Muscle of leg (tissue), 3 donors: ENCODE measurements at regions not wholly inside any gene's neighbourhood (a gene's known extent, or its start where the extent isn't known, plus 50 kb on each side); places are given as distances from the start of the nearest gene placed in this dataset.
A peak's percentile ranks its signal among the peaks of the same experiment; 100 is the strongest.

ENCODE experiments used
- DNase-seq: peaks from one replicate; pipeline ENCODE4 v3.0.0; 2013
- H3K27ac ChIP-seq: one replicate; pipeline ENCODE4 v1.5.1; 2013; ENCODE audit warnings: mild to moderate bottlenecking, low read length, control low read depth
- H3K27me3 ChIP-seq: one replicate; pipeline ENCODE4 v1.6.1; 2013; ENCODE audit warnings: low read length; ENCODE audit not compliant: control insufficient read depth, insufficient read depth
- H3K36me3 ChIP-seq: one replicate; pipeline ENCODE4 v1.6.1; 2013; ENCODE audit warnings: low read length; ENCODE audit not compliant: control insufficient read depth, insufficient read depth
- H3K4me1 ChIP-seq: one replicate; pipeline ENCODE4 v1.6.1; 2013; ENCODE audit warnings: low read length; ENCODE audit not compliant: control insufficient read depth, insufficient read depth
- H3K4me3 ChIP-seq: one replicate; pipeline ENCODE4 v1.5.1; 2013; ENCODE audit warnings: low read length, control low read depth
- H3K9me3 ChIP-seq: replicated peaks from 2 replicates; pipeline ENCODE4 v1.6.1; 2013; ENCODE audit warnings: low read depth, low read length; ENCODE audit not compliant: control insufficient read depth
- WGBS: methylation state at CpG from one replicate; pipeline ENCODE4 v1.1.5; 2013; ENCODE audit warnings: missing lambda C conversion rate; ENCODE audit not compliant: insufficient coverage; 5-methylcytosine and 5-hydroxymethylcytosine counted together

DNA sequence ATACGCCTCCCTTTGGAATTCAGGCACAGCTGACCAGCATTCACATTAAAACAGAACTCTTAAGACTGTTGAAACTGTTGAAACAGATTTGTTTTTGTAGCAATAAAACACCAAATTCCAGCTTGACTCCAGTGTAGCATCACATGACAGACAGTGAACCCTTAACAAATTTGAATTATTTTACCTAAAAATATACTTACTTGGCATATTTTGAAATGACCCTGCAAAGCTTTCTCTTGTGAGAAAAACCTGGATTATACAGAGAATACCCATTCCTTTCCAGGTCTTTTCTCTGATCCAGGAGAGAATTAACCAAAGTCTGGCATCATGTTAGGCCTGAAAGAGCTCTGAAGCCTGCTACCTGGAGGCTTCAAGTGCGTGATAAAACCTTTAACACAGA lies 410.3 kb downstream of the FOXG1 start:
- Histone ChIP-seq H3K4me1 (no peaks in the 10 kb centered on the region), H3K9me3 (no peaks in the 10 kb centered on the region), H3K27ac (no peak overlapping the region), H3K36me3 (no peaks in the 10 kb centered on the region), H3K4me3 (no peak overlapping the region), H3K27me3 (no peaks in the 10 kb centered on the region)
- 80% methylated on average over 1 of the region's 2 CpGs for WGBS
- no peak for DNase-seq

DNA sequence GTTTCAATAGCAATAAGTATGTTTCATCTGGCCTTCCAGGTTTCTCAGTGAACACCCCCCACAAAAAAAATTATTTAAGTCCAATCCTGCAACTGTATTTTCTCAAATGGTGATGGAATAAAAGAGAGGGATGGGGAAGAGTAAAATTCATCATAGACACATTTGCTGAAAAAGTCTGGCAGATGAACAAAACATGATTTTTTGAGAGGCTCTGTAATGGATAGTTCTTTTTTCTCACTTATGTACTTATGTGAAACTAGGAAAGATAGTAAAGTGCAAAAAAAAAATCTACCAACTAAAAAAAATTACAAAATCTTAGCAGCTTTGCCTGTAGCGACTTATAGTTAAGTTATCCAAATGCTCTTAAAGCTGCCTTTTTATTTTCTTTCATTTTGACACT lies 412.4 kb downstream of the FOXG1 start:
- H3K9me3 ChIP-seq: no peaks in the 10 kb centered on the region
- no peaks in the 10 kb centered on the region for H3K4me1 ChIP-seq
- H3K27me3 ChIP-seq: no peaks in the 10 kb centered on the region
- no peaks in the 10 kb centered on the region for H3K36me3 ChIP-seq
- WGBS: no CpG with 5 or more reads among the region's 1 CpG
- DNase-seq: peak; percentile 4
- no peak overlapping the region for H3K27ac ChIP-seq
- no peak overlapping the region for H3K4me3 ChIP-seq

DNA sequence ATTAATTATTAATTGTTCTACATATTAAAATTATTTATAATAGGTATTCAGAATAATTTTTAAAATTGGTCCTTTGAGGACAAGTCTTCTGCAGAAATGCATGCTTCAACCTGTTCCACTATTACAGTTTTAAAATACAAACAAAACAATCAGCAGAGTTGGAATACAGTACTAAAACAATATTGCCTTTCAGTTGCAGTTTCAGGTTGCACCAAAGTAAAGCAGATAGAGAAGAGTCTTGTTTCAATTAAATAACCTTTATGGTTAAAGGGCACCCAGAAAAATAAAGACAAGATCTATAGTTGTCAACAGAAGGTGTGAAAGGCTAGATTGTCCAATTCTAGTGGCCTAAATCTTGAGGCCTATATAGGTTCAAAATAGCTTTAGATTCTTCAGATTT lies 424.5 kb downstream of the FOXG1 start:
- Histone ChIP-seq H3K27ac (no peak overlapping the region), H3K4me1 (no peaks in the 10 kb centered on the region), H3K4me3 (no peak overlapping the region), H3K27me3 (no peaks in the 10 kb centered on the region), H3K9me3 (no peaks in the 10 kb centered on the region), H3K36me3 (no peaks in the 10 kb centered on the region)
- DNase-seq: no peak

DNA sequence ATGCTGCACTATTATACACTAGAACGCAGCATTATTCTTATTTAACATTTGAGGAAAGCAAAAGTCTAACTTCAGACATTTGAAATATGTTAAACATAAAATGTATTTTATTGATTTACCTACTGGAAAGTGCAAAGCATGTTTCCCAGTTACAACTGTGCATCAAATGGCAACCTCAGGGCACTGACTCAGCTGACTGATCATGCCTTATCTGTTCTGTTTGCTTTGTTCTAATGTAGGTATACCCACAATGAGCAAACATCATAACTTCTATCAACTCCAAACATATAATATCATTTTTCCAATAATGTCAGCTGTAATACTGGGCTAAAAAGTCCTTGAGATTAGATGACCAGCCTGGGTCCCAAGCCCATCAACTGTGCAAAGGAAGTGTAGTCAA lies 431.0 kb downstream of the FOXG1 start:
- no CpG with 5 or more reads among the region's 1 CpG for WGBS

GRCh38 chr14:29205658-29206057 lies 439.1 kb downstream of the FOXG1 start:
- no peak for DNase-seq
- H3K4me3 ChIP-seq: no peak overlapping the region
- WGBS: no CpG with 5 or more reads among the region's 2 CpGs
- no peaks in the 10 kb centered on the region for H3K4me1 ChIP-seq
- no peak overlapping the region for H3K27ac ChIP-seq
- no peaks in the 10 kb centered on the region for H3K36me3 ChIP-seq
- no peaks in the 10 kb centered on the region for H3K9me3 ChIP-seq
- H3K27me3 ChIP-seq: no peaks in the 10 kb centered on the region

More for the DNA sequence above, 431.0 kb downstream of the FOXG1 start:
- Histone ChIP-seq H3K36me3 (no peaks in the 10 kb centered on the region), H3K9me3 (no peaks in the 10 kb centered on the region), H3K27ac (no peak overlapping the region), H3K27me3 (no peaks in the 10 kb centered on the region), H3K4me1 (no peaks in the 10 kb centered on the region), H3K4me3 (no peak overlapping the region)
- DNase-seq: no peak

GRCh38 chr14:29215853-29216252 lies 449.3 kb downstream of the FOXG1 start:
- Histone ChIP-seq H3K9me3 (no peaks in the 10 kb centered on the region), H3K4me3 (no peak overlapping the region), H3K4me1 (no peaks in the 10 kb centered on the region), H3K27ac (no peak overlapping the region), H3K36me3 (no peaks in the 10 kb centered on the region), H3K27me3 (no peaks in the 10 kb centered on the region)
- no CpG with 5 or more reads among the region's 3 CpGs for WGBS
- no peak for DNase-seq

DNA sequence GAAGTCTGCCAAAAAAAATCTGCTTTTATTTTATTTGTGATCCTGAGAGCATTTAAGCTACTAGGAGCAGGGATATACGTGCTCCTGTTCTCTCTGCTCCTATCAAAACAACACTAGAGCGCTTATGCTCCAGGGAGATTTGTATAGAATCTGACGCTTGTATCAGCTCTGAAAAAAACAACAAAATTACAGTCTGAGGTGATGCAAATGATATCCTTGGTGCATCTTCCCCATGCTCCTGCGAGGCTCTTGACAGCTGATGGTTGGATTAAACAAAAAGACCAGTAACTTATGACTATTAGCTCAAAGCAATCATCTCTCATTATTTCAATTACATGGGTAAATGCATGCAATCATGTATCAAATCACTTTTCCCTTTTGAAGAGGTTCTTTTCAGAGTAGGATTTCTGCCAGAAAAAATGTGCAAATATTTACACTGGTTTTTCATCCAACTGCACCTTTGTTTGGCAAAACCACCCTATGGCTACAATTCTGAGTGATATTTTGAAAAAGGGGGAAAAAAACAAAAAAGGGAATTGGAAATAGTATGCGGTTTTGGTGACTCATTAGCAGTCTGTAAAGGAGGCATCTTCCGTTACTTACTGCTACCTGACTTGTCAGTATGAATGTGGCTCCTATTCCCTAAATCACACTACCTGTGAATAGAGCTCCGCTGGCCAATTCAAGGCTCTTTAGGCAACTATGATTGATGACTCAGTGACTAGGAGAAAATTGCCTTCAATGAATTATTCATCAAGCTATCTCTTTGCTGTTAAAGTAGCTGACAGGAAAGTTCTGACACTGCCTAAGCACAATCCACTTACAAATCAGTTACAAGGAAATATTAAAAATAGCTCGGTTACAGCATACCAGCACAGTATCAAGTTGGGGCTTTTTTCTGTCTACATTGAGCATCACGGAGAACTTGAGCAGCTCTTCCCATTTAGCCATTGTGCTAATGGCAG lies 450.0 kb downstream of the FOXG1 start:
- no peak overlapping the region for H3K4me3 ChIP-seq
- H3K36me3 ChIP-seq: no peaks in the 10 kb centered on the region
- no peaks in the 10 kb centered on the region for H3K27me3 ChIP-seq
- no peak overlapping the region for H3K27ac ChIP-seq
- WGBS: no CpG with 5 or more reads among the region's 9 CpGs
- no peaks in the 10 kb centered on the region for H3K9me3 ChIP-seq
- DNase-seq: no peak
- no peaks in the 10 kb centered on the region for H3K4me1 ChIP-seq

GRCh38 chr14:29217813-29218450 lies 451.3 kb downstream of the FOXG1 start:
- no peak overlapping the region for H3K27ac ChIP-seq
- DNase-seq: peak; percentile 5
- H3K36me3 ChIP-seq: no peaks in the 10 kb centered on the region
- H3K9me3 ChIP-seq: no peaks in the 10 kb centered on the region
- no peaks in the 10 kb centered on the region for H3K27me3 ChIP-seq
- H3K4me1 ChIP-seq: no peaks in the 10 kb centered on the region
- H3K4me3 ChIP-seq: no peak overlapping the region
- no CpG with 5 or more reads among the region's 5 CpGs for WGBS

- Histone ChIP-seq H3K27me3 (no peaks in the 10 kb centered on the region), H3K27ac (no peak overlapping the region), H3K4me3 (no peak overlapping the region), H3K4me1 (no peaks in the 10 kb centered on the region), H3K9me3 (no peaks in the 10 kb centered on the region), H3K36me3 (no peaks in the 10 kb centered on the region)
- WGBS: 58% methylated on average over 2 of the region's 4 CpGs
- no peak for DNase-seq
Observed at GRCh38 chr14:29220072-29220471, 453.5 kb downstream of the FOXG1 start.

GRCh38 chr14:29220566-29220965 lies 454.0 kb downstream of the FOXG1 start:
- Histone ChIP-seq H3K27ac (no peak overlapping the region), H3K36me3 (no peaks in the 10 kb centered on the region), H3K4me3 (no peak overlapping the region), H3K4me1 (no peaks in the 10 kb centered on the region), H3K27me3 (no peaks in the 10 kb centered on the region), H3K9me3 (no peaks in the 10 kb centered on the region)
- no peak for DNase-seq
- 69% methylated on average over 2 of the region's 3 CpGs for WGBS
